ENCODE measurements at regions not wholly inside any gene's neighbourhood (a gene's known extent, or its start where the extent isn't known, plus 50 kb on each side); places are given as distances from the start of the nearest gene placed in this dataset.

- DNase-seq = no peak
These were observed 56.0 kb upstream of the SHISAL1 start for GRCh38 chr22:44368611-44369292.

GRCh38 chr22:44366372-44367300 lies 53.9 kb upstream of the SHISAL1 start:
- no peak for DNase-seq

- DNase-seq = no peak
These were observed 53.1 kb upstream of the SHISAL1 start for GRCh38 chr22:44365832-44366231.

- DNase-seq = no peak
These were observed 52.4 kb upstream of the SHISAL1 start for GRCh38 chr22:44365191-44365590.

GRCh38 chr22:44364751-44365130 lies 52.0 kb upstream of the SHISAL1 start:
- DNase-seq = no peak

- no peak for DNase-seq
These were observed 51.4 kb upstream of the SHISAL1 start for GRCh38 chr22:44363980-44364750.

GRCh38 chr22:44363013-44363979 lies 50.5 kb upstream of the SHISAL1 start:
- no peak for DNase-seq

- DNase-seq = no peak
These were observed 49.7 kb upstream of the SHISAL1 start for GRCh38 chr22:44362249-44363012.

All from left kidney (tissue), 1 donor.